HG03354 (cell line): ENCODE measurements at regions not wholly inside any gene's neighbourhood (a gene's known extent, or its start where the extent isn't known, plus 50 kb on each side); places are given as distances from the start of the nearest gene placed in this dataset.

ENCODE experiments used
- ATAC-seq: cut with Tn5 transposase; IDR thresholded peaks from one replicate; pipeline ENCODE4 v1.9.1; 2021; ENCODE audit warnings: mild to moderate bottlenecking; ENCODE audit not compliant: unreplicated experiment, poor library complexity, severe bottlenecking

DNA sequence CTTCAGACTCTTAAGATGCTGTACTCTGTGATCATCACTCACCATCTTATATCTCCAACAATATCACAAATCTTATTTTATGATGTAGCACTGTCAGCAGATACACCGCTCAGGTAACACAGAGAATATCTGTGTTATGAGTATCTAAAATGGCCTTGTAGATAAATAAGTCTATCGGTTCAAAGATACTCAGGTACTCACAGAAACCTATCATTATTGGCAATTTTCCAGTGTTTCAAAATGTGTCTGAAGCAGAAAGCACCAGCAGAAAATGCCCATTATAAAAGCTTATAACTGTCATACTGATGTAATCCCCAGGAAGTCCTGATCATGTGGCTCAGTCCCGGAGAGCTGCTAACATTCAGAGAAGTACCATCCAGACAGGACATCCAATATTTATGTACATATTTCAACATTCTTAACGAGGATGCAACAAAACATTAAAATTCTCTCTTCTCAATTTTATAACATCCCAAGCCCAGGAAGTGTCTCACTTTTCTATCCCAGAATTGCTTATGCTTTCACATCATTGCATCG, 190.7 kb upstream of the LMNTD1 start:
- ATAC-seq: no peak

DNA sequence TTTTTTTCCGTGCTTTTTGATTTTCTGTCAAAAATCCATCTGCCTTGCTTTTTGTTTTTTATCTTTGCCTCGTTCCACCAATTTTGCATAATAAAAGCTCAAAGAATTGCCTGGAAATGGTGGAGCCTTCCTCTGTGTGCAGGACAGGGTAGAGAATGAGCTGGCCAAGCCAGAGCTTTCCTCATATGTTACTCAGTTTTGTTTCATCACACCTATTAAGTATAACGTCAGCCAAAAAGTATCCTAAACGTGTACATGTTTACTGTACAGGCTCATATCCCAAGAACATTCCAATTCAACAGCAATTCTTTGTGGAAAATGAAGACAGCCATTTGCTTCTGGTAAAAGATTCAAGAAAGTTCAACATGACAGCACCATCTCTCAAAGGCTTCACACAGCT, 191.2 kb upstream of the LMNTD1 start:
- no peak for ATAC-seq

DNA sequence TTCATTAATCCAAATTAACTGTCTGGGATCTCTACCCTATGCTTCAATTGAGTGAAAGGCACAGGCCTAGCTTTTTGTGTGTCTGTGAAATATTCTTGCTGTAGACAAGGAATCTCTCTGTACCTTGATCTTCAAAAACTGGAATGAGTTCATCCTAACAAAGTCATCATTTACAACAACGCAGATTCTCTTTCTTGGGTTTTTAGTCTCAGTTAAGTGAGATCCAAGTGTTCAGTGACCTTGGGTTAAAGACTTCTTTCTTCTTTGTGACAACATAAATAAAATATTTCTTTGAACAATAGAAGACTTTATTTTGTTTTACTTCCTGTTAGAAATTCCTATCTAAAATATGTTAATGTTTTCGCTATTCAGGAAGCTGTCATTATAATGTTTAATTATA, 192.2 kb upstream of the LMNTD1 start:
- ATAC-seq: no peak

DNA sequence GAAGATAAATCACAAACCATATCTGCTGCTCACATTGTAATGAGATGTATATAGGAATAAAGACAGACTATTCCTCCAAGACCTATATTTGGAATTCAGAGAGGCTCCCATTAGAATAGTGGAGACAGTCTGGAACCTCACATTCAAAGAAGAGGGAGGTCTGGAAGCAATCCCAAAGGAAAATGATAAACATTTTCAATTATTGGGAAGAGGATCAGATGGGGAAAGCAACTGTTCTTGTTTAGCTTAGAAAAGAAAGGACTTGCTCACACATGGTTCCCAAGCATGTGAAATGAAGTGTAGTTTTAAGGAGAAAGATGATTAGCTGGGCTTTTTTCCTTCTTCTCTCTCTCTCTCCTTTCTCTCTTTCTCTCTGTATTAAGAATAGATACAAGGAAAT, 193.0 kb upstream of the LMNTD1 start:
- ATAC-seq: no peak

DNA sequence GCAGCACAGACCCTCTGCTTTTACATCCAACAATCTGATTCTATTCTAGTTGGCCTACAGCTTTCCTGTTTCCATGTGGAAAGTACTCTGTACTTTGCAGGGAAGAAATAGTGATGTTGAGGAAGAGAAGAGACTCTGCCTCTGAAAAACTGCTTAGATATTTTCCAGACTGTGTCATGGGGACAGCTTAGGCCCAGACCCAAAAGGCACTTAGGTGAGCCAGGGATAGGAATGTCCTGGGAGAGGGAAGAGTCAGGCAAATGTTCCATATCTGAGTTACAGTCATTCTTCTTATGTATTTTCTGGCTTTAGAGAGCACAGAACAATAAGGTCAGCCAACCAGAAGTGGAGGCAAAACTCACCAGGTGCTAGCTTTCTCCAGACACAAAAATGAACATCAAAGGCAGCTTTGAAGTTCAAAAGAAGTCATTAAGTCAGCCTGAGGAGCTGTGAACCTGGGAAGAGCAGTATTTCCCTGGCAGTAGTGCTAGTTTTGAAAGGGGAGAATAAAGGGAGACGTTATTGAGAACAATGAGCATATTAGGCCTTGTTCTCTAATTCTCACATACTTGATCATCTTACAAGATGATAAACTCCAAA, 199.7 kb upstream of the LMNTD1 start:
- no peak for ATAC-seq

DNA sequence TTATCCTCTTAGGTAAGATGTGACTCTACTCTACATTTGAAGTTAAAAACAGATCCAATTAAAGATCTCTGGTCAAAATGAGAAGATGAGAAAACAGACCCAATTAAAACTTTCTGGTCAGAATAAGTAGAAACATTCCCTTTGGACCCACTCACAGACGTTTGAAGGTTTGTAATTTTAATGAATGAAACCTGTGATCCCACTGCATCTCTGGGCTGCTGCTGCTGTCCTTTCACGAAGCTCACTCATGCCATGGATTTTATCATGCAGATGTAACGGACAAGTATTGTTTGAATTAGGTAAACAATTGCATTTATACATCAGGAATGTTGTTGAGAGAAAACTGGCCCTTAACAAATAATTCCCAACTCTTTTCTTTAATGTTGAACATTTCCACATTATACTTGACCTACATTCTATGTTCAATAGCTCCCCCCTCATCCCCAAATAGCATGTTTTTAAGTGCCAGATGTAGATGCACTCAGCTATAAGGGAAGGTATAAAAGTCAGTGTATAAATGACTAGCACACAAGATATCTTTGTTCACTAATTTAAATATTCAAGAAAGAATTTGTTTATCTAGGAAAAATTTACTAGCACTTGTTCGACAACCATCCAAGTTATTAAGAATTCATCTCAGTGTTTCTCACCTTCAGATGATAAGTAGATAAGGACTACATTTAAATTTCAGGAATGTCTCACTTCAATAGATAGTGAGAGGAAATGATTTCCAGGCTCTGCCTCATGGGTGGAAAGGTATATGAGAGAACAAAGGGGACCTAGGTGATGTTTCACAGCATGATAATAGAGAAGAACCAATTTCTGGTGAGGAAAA, 202.3 kb upstream of the LMNTD1 start:
- ATAC-seq: no peak

DNA sequence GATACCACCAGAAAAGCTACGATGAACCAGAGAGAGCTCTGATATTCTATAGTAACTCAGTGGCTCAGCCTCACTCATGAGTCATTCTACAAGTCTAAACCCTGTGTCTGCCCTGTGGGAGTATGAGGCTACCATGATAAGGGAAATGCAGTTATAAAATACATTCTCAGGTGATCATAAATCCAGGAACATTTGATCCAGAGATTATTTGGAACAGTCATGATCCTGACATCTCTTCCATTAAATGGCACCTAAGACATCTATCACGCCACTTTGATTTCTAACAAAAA, 202.6 kb upstream of the RASSF8 start:
- ATAC-seq: no peak

DNA sequence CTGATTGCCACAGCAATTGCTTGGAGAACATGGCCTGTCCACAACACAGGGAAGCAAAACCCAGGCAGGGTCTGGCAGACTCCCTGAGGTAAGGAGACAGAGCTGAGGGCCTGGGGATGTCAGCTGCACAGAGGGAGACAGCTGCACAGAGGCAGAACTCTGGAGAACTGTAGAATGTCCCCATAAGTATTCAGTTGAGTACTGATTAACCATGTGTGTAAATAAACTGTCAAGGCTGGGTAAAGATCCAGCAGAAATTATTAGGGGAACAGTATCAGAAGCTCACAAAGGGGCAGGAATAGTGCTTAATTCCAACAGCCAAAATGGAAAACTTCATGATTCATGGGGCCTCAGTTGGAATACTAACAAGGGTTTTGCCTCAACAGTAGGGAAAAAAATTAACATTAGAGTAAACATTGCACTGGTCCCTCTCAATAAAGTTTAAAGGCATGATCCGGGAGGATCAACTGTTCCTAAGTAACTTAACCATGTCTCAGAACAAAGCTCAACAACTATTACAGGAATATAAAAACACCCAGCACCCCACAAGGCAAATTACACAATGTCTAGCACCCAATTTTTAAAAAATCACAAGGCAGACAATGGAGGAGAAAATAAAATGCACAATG, 201.3 kb upstream of the RASSF8 start:
- ATAC-seq: no peak

DNA sequence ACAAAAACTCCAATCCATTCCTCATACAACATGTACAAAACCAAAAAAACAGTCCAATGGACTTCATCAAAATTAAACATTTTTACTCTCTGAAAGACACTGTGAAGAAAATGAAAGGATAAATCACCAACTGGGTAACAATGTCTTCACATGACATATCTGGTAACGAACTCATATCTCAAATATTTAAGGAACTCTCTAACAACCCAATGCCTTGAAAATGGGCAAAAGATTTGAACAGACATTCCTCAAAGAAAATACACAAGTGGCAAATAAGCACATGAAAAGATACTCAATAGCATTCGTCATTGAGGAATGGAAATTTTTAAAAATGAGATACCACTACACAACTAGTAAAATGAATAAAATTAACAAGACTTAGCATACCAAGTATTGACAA, 198.7 kb upstream of the RASSF8 start:
- ATAC-seq: no peak

DNA sequence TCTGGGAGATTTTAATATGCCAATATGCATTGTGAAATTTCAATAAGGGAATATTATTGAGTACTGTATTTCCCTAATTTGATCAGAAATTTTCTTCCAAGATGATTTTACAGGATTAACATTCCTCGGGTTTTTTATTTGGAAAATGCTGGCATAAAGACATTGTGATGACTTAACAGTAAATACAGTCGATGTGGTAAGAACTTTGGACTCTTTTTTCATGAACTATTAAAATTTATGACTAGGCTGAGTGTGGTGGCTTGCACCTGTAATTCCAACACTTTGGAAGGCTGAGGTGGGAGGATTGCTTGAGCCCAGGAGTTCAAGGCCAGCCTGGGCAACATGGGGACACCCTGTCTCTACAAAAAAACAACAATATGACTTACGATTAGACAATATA, 197.1 kb upstream of the RASSF8 start:
- ATAC-seq: no peak

DNA sequence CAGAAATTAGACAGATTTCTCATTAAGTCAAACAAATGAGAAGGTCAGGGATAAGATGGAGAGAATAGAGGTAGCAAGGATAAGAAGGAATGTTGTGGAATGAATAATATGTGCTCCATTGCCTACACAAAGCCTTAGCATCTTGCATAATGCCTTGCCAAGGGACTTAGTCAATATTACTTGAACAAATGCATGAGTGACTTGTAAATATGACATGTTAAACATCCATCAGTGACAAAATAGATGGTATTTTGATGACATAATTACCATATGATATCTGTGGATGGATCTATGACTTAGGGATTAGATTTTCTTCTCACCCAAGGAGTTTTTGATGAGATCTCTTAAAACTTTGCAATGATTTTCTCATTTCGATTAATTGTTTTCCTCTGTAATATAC, 194.1 kb upstream of the RASSF8 start:
- ATAC-seq: no peak

DNA sequence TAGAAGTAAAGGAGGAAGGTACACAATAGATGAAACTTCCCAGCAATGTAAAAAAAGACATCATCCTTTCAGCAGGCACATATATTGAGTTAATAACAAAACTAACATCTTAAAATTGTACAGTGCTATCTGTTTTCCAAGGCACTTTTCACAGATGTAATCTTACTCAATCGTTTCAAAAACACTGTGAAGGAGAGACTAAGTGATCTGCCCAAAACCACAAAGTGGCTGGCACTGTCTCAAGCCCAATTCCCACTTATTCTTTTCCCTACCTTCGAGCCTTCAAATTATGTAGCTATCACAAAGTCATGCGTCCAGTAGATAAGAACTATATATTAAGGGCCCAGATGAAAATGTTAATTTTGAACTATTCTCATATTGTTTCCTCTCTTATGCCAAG, 193.6 kb upstream of the RASSF8 start:
- no peak for ATAC-seq

DNA sequence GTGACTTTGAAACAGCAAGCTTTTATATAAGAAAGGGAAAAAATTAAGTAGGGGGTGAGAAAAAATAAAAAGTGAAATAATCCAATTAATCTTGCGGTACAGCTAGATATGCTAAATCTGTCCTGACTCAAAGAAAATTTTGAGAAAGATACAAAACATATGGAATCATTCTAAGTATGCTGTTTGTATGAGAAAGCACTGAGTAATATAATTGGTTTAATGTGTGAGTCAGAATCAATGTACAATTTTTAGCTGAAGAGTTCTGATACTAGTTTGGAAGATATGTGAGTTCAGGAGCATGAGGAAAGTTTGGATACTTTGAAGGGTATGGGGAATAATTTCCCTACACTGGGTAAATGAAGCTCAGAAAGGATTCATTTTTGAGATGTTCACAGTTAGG, 190.9 kb upstream of the RASSF8 start:
- ATAC-seq: no peak

DNA sequence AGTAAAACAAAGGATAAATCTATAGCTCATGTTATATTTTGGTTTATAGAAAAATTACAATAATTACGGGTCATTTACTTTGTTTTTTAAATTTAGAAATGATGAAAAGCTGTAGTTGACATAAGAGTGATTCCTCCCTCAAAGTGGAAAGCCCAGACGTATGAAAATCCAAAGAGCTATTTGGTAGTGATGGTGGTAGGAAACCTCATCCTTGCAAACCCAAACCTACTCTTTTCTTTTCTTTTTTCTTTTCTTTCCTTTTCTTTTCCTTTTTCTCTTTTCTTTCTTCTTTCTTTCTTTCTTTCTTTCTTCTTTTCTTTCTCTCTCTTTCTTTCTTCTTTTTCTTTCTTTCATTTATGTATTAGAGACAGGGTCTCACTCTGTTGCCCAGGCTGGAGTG, 190.3 kb upstream of the RASSF8 start:
- ATAC-seq: no peak

DNA sequence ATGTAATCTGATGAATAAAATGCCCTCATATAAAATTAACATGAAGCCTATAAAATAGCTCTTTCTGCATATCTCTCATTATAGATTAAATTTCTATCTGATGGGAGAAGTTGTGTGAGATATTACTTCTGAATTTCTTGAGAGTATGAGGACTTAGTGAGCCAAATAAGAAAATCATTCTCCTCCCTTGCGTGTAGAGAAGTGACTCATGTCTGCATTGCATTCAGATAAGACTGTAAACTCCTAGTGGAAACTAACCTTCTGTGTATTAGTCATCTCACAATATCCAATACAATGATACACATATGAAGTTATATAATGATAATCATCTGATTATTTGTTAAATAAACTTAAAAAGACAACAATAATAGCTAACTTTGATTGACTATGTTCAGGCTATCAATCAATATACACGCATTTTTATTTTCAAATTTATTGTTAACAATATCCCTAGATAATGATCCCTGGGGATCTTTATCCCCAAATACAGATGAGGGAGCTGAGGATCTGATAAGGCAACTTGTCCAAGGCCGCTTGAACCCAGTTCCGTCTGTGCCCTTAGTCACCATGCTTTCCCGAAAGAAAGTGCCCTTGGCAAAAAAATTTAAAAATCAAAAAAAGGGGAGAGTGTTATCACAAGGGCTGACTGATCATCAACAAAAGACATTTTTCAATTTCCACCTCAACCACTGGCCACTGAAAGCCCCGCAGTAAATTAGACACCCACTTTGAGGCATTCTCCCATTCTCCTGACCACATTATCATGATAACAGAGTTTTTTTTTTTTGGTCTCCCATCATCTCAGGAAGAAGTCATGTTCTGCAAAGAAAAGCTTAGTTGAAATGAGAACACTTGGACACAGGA, 189.2 kb upstream of the RASSF8 start:
- ATAC-seq: no peak

DNA sequence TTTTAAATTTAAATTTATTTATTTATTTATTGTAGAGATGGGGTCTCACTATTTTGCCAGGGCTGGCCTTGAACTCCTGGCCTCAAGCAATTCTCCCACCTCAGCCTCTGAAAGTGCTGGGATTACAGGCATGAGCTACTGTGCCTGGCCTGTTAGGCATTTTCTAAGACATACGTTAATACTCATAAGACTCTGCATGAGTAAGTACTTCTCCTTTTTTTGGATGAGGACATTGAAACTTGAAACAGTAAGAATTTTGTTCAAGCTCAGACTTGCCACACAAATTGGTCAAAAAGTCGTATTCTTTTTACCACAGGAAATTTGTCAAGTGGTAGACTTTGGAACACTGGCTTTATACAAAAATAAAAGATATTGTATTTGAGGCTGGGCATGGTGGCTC, 187.4 kb upstream of the RASSF8 start:
- ATAC-seq: no peak

DNA sequence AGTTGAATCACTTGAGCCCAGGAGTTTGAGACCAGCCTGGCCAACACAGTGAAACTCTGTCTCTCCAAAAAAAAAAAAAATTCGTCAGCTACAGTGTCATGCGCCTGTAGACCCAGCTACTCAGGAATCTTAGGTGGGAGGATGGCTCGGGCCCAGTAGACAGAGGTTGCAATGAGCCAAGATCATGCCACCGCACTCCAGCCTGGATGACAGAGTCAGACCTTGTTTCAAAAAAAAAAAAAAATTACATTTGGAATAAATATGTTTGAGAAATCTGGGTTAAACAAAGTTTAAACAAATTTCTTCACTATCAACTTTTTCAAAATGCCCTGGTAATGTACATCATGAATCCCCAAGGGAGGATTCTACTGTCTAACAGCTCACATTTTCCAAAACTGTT, 187.0 kb upstream of the RASSF8 start:
- ATAC-seq: no peak

DNA sequence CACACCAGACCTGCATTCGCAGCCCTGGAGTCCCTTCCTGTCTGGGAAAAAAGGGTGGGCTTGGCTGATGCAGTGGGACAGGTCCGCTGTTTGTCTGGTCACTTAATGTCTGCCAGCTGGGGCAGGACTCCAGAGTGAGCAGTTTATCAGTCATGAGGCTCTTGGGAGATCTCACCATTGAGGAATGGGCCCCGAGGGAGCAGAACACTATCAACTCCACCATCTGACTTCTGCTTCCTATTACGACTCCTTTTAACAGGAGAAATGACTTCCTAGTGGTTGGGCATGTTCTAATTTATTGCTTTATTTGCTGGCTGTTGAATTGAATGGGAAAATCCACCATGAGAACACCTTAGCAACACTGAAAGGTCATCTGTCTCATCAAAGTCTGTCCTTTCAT, 182.5 kb upstream of the RASSF8 start:
- ATAC-seq: no peak

DNA sequence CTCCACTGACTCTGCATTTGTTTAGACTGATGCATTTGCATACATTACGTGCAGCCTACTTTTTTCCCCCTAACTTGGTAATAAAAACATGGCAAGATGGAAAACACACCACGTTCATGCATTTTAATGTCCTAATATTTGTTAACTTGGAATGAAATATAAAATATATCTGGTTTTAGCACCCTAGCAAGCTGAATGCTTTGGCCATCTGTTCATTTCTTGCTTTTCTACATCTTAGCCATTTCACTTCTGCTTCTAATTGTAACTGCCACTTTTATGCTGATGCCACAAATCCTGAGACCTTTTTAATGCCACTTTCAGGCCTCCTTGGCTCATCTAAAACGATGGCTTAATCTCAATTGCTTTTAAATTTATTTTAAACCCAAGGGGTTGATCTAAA, 177.7 kb upstream of the RASSF8 start:
- no peak for ATAC-seq

DNA sequence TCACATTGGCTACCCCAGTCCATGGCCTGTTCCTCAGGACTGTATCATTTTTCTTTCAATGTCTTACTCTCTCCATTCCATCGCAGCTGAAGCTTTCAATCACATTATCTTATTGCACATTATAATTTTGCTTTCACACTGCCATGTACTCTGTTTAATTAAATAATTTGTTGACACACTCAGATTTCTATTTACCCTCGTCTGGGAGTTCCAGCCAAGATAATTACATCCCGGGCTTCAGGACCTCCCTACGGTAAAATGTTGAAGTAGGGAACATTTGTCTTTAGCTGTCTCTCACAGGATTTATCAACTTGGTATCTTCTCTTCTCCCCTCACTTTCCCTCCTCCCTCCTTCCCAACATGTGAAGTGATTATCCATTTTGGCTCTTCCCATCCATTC, 177.2 kb upstream of the RASSF8 start:
- no peak for ATAC-seq
